Left hindlimb (tissue), 1 donor: ENCODE measurements at regions not wholly inside any gene's neighbourhood (a gene's known extent, or its start where the extent isn't known, plus 50 kb on each side); places are given as distances from the start of the nearest gene placed in this dataset.

Experiments
- DNase-seq: peaks from one replicate; pipeline ENCODE4 v3.0.0-alpha.2; 2018

DNA sequence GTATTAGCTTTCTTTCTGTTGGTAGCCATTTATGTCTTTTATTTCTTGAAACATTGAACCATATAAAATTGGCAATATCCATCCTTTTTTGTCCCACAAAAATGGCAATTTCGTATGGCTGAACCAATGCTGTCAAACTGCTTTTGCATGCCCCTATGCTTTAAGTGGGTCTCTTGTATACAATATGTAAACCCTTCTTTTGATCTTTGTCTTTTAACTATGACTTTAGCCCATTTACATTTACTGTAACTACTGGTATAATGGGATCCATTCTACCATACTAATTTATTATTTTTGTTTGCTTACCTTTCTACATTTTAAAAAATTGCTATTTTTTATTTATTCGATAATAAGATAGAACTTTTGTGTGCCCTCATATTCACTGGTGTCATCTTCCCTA, 93.4 kb downstream of the TENT4A start:
- no peak for DNase-seq

DNA sequence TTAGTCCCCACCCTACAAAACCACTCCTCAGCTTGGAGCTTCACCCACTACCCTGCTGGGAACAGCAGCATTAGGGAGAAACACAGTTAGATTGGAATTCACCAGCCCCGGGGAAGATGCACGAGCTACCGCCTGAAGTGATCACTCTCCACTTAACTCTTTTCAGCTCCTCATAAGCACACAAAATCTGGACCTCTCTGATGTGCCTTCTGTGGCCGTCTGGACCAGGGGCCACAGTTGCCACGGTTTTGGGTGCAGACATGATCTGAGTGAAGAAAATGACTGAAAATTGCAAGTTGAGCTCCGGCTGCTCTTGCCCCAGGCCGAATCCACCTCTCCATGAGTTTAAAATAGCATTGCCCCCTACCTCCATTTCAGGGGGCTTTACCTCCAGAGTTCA, 95.2 kb downstream of the TENT4A start:
- no peak for DNase-seq

- no peak for DNase-seq
Measured at GRCh38 chr5:6810641-6811405, 97.6 kb downstream of the TENT4A start.

GRCh38 chr5:6812091-6812490, 98.9 kb downstream of the TENT4A start:
- no peak for DNase-seq

DNA sequence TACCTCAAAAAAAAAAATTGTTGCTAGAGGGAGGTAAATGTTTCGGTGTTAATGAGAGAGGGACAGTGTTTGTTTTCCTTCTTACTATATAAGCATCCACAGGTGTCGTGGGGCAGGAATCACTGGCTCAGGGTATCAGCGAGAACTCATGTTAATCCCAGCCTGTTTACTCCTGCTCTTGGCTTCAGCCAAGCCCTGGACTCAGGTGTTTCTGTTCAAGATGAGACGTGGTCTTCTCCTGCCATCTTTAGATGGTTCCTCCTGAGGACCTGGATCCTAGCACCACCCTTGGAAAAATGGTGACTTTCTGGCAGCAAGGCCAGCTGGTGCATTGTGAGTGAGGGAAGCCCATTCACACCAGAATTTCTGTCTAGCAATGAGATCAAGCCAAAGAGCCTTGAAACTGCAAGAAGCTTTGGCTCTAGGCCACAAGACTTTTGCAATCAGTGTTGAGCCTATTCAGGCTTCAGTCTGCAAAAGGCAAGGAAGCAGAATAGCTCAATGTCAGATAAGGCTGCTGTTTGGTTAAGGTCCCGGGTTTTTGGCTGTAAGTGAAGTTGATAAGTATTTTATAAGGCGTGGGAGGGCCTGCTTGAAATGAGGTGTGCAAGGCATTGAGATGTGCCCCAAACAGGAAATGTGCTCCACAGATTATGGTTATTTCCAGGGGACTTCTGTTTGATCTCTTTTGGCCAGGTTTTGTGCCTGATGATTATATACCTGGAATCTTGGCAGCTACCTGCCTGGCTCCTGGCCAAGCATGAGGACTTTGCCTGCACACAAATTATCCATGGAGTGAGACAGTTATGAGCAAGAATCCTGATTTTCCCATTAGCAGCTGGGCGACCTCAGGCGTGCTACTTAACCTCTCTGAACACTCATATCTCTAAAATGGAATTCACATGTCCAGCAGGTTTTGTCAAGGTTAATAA, 99.8 kb downstream of the TENT4A start:
- no peak for DNase-seq

DNA sequence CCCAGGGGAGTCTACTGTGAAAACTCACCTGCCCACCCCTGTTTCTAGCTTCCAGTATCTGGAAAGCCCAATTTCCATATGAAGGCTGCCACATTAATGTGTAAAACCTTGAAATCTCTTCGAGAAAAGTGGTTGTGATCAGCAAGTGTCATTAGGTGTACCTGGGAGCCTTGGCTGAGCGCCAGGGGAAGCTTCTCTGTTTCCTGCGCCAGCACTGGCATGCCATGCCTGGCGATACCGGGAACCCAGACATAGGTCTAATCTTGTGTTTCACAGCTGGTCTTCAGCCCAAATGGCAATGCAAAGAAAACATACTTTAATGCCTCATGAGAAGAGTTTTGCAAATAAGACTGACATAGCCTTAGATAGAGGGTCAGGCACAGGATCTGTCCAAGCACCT, 101.6 kb downstream of the TENT4A start:
- no peak for DNase-seq

- DNase-seq, result no peak
Measured at GRCh38 chr5:6818594-6819511, 105.6 kb downstream of the TENT4A start.

DNA sequence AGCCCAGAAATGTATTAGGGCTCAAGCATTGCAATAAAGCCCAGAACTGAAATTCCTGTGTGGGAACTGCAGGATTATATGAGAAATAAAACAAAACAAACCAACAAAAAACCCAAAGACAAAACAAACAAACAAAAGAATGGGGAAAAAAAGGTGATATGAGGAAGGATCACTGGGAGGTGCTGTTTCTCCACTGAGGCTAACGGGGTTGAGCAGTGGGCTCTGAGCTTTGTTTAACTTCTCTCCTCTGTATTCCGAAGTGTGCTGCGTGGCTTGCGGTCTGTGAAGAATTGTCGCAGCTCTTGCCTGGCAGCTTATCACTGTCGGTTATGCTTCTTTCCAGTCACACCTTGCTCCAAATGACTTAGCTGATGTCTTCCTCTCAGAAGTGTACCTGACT, 106.3 kb downstream of the TENT4A start:
- no peak for DNase-seq

DNA sequence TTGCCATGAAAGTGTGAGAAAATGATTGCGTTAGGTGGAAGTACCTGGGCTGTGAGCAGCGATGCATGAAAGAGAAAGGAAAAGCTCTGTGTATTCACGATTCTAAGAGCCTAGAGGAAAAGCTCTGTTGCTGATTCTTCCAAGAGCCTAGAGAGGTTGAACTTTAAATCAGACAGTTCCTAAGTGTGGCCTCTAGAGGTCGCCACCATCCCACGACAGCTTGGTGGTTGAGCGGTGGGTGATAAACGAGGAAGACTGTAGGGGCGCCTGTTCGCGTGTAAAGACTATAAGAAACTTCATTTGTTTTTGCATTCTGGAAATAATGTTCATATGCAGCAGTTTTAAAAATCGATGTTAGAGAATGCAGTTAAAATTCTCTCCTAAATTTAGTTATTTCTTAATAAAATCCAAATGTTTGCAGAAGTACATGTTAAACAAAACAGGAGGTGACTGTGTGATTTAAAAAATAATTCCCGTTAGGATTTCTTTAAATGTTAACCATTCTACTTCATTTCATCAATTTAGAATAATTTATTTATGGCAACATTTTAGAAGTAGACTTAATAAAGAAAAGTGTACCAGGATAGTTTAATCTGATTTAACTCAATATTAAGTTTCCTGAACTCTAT, 107.7 kb downstream of the TENT4A start:
- DNase-seq, result no peak

GRCh38 chr5:6822068-6822467, 108.8 kb downstream of the TENT4A start:
- DNase-seq, result no peak

DNA sequence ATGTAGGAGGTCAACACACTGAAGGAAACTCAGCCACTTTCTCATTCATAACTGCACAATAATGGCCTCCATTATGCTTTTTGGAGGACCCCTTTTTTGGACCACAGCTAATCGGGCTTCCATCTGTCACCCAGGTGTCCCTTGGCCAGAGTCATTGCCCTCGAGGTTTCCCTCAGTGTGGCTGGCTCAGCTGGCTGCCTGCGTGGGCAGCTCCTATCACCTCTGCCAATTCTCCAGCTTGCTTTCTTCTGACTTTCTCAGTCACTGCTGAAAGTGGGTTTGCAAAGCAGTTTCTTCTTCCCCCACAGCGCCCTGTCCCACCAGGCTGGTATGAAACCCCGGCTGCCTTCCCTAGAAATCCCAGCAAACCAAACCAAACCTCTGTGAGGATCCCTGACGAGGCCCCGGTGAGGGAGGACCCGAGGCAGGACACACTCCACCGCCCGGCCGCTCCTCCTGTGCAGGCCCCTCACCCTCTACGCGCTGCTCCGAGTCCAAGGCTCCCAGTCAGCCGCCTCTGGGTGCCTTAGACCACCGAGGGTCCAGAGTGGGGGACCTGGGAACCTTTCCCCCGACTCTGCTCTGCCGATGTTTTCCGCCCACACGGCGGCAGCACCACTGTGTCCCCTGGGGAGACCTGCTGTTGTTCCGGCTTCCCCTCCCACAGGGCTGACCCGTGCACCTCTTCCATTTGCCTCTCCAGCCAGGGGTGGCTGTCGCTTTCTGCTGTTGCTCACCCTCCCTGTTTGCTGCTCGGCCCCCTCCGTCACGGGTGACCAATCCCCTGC, 109.5 kb downstream of the TENT4A start:
- DNase-seq, result no peak

DNA sequence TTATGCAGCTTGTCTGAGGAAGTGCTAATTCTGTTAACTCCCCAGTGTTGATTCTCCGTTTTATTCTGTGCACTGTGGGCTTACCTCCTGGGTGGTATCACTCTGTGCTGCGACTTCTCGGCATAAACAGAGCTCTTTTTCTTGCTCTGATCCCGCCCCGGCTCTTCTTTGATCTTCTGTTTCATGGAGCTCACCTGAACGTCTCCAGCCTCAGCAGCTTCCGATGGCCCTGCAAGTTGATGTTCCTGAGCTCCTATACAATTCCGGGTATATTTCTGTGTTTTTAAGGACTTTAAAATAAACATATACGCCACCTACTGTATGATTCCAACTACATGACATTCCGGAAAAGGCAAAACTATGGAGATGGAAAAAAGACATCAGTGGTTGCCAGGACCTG, 110.8 kb downstream of the TENT4A start:
- no peak for DNase-seq

DNA sequence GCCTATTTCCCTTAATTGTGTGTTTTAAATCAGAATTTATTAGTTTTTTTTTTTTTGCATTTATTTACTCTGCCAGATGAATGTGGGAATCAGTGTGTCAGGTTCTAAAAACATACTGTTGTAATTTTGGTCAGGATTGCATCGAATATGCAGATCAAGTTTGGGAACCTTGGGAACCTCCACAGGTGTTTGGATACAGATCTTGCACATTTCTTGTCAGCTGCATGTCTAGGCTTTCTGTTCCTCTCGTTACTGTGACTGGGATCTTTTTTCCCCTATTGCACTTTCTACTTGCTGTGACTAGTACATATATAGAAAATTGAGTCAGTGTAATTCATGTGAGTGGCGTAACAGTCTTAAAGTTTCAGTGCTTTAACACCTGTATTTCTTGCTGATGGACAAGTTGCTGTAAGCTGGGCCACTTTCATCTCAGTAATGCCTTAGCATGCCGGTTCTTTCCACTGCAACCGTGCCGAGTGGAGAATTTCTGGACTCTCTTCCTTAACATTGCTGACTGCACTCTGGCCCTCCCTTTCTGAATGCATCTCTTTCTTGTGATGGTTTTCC, 112.5 kb downstream of the TENT4A start:
- no peak for DNase-seq

- DNase-seq, result no peak
Measured at GRCh38 chr5:6826756-6827155, 113.5 kb downstream of the TENT4A start.

DNA sequence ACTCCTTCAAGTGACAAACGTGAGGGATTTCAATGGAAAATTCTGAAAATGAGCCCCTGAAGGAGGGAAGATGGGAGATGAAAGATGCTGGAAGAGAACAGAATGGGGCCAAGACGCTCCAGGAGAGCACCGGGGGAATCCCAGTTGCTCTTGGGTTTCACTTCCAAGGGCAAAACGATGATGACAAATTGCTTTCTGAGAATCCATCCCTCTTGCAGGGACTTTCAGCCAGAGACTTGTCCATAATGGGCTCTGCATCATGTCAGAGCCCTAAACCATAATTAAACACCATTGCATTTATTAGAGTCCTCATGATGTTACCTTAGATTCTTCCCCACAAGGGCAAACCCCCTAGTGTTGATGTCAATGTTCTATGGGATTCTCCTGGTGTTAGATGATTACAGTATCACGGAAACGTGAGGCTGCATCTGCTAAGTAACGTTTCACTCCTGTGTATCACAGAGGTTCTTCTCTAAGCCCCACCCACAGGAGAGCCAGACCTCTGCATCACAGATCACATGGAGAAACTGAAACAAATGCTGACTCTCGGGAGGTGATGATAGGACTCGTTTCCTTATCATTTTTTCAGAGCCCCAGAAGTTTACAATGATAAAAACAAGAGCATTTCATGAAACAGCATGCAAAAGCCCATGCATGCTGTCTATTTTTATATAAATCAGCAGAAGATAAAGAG, 114.4 kb downstream of the TENT4A start:
- DNase-seq, result no peak

DNA sequence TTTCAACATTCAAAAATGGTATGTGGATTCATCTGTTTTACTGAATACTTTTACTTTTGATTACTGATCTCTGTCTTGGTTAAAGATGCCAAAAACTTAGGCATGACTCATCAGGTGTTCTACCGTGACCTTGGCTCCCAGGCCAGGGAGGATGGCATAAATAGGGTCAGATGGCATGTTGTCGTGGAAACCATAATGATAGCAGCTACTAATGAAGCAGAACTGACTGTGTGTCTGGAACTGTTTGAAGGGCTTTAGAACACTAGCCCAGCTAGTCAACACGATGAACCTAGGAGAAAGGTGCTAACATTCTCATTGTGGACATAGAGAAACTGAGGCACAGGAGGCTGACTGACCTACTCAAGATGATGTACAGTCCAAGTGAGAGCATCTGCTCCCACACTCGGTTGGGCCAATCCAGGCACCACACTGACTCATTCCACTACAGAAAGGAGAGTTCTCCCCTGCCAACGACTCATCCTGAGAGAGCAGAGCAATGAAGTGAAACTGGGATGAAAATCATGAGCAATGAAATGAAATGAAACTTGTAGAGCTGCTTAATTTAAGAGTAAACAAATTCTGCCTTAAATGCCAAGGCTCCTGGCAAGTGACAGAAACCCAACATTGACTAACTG, 116.0 kb downstream of the TENT4A start:
- no peak for DNase-seq

GRCh38 chr5:6830643-6831239, 117.5 kb downstream of the TENT4A start:
- no peak for DNase-seq

GRCh38 chr5:6831678-6832671, 118.7 kb downstream of the TENT4A start:
- no peak for DNase-seq
